NCI-H2196 treated with DMSO at 0.1 percent for 48 hours (cell line): ENCODE measurements at regions not wholly inside any gene's neighbourhood (a gene's known extent, or its start where the extent isn't known, plus 50 kb on each side); places are given as distances from the start of the nearest gene placed in this dataset.

Experiments used
- DNase-seq: peaks from one replicate; lab custom pipeline; 2025; ENCODE audit not compliant: unreplicated experiment; lab: John Stamatoyannopoulos, UW

GRCh38 chr4:175514174-175514573 is 297.9 kb downstream of the GPM6A start:
- DNase-seq, result no peak

GRCh38 chr4:175530655-175531054 is 281.4 kb downstream of the GPM6A start:
- DNase-seq, result no peak

GRCh38 chr4:175531405-175532091 is 280.5 kb downstream of the GPM6A start:
- DNase-seq, result no peak

GRCh38 chr4:175536852-175537453 is 275.1 kb downstream of the GPM6A start:
- no peak for DNase-seq

GRCh38 chr4:175539498-175539897 is 272.6 kb downstream of the GPM6A start:
- DNase-seq, result no peak

GRCh38 chr4:175540151-175540550 is 271.9 kb downstream of the GPM6A start:
- DNase-seq, result no peak

- no peak for DNase-seq
Observed at GRCh38 chr4:175540732-175541131, 271.3 kb downstream of the GPM6A start.

GRCh38 chr4:175542786-175543185 is 269.3 kb downstream of the GPM6A start:
- no peak for DNase-seq

- no peak for DNase-seq
Observed at GRCh38 chr4:175559126-175559525, 252.9 kb downstream of the GPM6A start.

GRCh38 chr4:175559526-175559925 is 252.5 kb downstream of the GPM6A start:
- DNase-seq, result no peak

- no peak for DNase-seq
Observed at GRCh38 chr4:175560604-175561003, 251.5 kb downstream of the GPM6A start.

GRCh38 chr4:175561696-175562095 is 250.4 kb downstream of the GPM6A start:
- no peak for DNase-seq

- no peak for DNase-seq
Observed at GRCh38 chr4:175562111-175562510, 250.0 kb downstream of the GPM6A start.

- DNase-seq, result no peak
Observed at GRCh38 chr4:175562542-175562941, 249.5 kb downstream of the GPM6A start.
